ENCODE measurements at regions not wholly inside any gene's neighbourhood (a gene's known extent, or its start where the extent isn't known, plus 50 kb on each side); places are given as distances from the start of the nearest gene placed in this dataset.

DNA sequence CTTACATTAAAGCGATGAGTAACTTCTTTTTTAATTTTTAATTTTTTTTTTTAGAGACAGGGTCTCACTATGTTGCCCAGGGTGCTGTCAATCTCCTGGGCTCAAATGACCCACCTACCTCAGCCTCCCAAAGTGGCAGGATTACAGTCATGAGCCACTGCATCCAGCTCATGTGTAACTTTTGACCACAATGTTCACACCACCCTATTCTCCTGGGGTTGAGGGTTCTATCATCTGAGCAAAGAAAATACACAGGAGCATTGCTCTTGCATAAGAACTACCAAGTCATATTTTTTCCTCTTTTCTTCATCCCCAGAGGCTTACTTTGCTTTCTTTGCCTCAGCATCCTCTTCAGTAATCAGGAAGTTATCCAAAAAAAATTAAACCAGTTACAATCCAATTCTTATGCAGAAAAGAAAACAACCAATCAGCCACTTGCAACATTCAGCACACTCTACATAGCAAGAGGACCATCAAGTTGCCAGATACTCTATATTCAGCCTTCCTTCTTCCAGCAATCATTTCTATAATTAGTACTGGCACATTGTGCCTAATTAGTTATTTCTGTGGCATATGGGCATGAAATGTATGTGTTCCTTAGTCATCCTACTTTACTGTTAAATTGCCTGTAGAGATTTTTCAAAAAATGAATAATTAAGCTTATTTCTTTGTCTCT lies 345.6 kb downstream of the AKAIN1 start:
- DNase-seq, result no peak

DNA sequence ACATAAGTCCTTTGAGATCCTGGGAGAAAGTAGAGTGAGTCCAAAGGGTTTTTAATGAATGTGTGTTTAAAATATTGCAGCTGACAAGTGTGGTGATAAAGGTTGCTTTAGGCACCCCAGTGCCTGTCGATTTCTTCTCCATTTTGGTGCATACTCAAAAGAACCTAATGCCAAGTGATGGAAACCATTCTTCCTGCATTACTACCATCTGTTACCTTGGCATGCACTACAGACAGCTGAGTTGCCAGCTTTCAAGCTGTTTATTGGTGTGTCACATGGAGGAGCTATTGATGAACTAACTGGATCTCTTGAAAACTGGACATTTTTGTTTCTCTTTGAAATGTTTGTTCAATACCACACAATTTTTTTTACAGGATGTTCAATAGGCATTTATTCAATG lies 350.0 kb downstream of the AKAIN1 start:
- no peak for DNase-seq

DNA sequence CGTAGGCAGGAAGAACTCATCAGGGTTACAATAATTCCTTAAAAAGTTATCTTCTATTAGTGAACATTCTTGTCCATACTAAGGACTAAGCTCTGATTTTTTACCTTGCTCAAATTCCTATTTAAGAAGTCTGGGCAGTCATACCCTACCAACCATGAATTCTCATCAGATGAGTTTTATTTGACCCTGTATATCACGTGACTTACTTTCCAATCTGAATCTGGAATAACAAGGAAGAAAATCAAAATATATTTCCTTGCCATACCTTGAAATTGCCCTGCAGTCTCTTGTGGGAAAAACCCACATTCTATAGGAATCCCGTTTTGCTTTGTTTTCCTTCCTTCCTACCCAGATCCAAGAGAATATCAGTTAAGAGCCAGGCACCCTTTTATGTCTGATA lies 352.7 kb downstream of the AKAIN1 start:
- no peak for DNase-seq

DNA sequence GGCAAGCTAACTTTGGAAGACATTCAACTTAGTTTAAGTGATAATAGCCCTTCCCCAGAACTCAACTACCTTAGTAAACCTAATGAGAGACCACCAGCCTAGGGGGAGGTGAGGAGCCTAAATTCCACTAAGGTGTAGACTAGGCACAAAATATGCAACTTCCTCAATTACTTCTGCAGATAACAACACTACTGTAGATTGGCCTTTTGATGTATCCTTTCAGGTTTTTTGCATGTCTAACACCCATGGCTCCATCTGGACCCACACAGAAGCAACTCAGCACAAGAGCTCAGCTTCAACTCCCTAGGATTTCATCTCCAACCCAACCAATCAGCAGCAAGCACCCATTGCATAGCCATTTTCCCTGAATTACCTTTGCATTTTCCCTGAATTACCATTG lies 353.3 kb downstream of the AKAIN1 start:
- no peak for DNase-seq

DNA sequence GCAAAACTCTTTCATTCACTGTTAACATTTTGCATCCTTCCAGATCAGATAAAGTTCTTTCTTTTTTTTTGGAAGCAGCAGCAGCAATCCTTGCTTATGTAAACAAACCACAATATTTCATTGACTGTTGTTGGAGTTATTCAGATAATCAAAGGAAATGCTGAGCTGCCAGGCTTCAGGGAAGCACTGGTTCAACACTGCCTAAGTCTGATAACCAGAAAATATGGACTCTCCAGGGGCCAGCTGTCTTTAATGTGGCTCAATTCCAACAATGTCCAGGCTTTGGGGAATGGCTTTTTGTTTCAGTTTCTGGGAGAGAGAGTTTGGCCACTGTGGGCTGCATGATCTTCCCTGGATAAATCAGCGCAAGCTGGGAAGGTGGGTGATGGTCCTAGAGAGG lies 354.3 kb downstream of the AKAIN1 start:
- no peak for DNase-seq

DNA sequence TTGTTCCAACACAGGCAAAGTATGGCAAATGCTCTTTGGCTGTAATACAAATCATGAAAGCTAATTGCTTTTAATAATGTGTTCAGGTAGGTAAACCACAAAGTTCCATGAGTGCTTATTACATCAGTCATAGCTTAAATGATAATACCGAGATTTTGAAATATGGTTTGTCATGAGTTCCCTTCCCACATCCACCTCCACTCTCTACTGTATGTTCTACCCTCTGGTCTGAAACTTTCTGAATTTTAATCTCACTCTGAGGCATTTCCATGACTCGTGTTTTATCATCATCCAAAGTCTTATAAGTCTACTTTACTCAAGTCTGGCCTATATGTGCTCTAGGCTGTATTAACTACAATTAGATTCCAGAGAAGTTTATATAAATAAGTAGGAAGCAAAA lies 354.8 kb downstream of the AKAIN1 start:
- DNase-seq, result no peak

DNA sequence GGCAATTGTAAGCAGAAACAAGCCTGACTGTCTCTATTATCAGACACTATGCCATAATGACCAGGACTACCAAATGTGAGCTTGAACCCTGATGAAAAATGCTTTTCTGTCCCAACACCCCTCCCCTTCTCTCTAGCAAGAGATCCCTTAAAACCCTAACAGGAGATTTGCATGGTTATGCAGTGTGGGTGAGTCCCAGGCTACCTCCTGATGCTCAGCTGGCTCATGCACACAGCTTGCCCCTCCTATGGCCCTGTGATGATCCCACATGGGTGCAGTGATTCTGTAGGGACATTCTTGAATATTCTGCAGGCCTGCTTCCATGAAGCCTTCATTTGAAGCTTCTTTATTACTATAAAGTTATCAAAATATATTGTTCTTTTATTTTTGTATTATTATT lies 357.4 kb downstream of the AKAIN1 start:
- DNase-seq, result no peak

DNA sequence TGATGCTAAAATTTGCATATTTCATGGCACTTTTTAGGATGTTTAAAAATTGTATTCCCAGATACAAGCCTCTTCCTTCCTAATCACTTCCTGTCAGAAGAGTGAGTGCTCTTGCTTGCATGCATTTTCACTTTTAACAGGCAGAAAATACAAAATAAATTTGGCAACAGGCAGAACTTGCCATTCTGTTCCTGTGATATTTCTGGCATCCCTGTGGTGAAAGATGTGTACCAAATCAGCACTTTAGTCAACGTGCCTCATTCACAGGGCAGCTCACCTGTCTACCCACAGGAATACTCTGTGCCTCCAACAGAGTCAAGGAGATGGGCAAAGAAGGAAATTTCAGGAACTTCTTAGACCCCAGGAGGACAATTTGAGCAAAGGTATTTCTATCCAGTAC lies 360.9 kb downstream of the AKAIN1 start:
- no peak for DNase-seq

DNA sequence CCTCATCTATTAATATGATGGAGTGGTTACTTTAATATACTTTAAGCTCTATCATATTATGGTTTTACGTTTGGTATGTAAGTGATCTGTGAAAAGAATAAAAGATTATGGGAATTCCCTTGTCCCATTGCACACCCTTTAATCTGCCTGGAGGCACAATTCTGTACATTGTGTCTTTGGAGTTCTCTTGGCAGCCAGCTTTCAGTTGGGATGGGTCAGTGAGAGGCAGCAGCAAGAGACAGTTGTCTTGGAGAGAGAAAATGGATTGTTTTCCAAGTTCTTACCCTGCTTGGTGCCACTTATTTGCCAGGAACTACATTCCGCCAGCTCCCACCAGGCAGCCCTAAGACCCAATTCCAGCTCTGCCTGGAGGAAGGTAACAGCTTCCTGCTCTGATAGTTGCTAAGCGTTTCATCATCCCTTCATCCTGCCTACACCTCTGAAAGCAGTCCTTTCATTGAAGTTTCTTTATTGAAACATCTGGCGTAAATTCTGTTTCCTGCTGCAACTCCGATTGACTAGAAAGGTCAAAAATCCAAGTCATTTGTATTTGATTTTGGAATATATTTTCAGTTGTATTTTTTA lies 365.2 kb downstream of the AKAIN1 start:
- DNase-seq, result no peak

DNA sequence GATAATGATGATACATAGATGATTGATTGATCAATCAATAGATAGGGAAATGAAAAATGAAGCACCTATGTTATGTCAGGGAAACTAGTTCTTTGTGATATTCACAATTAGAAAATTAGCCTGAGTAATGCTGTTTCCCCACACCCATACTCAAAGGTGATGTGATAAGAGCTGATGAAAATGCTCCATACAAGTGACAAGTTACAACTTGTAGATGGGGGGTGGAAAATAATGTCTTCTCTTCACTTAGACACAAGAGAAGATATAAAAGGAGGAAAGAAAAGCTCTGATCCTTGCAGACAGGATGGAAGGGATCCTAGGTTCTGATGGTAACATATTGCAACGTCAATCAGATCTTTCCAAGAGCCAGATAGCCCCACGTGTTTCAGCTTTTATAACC lies 365.9 kb downstream of the AKAIN1 start:
- DNase-seq, result no peak

DNA sequence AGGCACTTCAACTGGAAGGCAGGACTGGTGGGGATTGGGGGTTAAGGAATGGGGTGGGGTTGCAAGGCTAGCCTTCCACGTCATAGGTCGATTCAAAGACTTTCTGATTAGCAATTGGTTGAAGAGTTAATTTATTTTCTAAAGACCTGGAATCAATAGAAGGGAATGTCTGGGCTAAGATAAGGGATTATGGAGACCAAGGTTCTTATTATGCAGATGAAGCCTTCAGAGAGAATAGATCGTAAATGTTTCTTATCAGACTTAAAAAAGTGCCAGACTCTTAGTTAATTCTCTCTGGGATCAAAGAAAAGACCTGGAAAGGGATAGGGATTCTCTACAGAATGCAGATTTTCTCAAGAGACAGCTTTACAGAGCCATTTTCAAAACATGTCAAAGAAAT lies 368.0 kb upstream of the DLGAP1 start:
- DNase-seq, result no peak

DNA sequence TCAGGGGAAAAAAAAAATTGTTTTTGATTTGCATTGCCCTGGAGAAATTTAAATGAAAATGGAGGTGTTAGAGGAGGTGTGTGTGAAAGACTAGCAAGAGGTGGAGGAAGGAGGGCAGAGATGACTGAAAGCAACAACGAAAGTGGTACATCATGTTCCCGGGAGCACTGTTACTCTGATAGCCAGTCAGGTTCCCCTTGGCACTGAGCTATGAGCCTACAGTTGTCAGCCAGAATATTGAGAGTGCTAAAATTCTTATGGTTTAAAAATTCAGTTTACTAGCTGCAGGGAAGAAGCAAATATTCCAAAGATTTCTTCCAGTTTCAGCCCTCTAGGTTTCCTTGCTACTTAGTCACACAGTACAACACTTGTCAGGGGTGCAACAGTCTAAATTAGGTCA lies 366.7 kb upstream of the DLGAP1 start:
- no peak for DNase-seq

DNA sequence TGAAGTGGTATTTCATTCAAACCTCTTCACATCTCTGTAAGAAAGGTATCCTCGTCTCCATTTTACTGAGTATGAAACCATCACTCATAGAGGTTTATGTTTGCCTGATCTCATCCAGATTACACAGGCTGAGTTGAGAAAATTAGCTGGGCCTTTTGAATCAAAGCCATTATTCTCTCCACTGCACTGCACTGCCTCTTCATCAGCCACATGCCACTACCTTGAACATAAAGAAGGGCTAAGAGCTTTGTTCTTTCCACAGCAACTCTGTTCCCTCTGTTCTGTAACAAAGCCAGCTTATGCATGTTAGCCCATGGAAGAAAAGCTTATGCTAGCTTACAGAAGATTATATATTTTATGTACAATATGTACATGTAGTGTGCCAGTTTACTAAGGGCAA lies 362.6 kb upstream of the DLGAP1 start:
- DNase-seq, result no peak

DNA sequence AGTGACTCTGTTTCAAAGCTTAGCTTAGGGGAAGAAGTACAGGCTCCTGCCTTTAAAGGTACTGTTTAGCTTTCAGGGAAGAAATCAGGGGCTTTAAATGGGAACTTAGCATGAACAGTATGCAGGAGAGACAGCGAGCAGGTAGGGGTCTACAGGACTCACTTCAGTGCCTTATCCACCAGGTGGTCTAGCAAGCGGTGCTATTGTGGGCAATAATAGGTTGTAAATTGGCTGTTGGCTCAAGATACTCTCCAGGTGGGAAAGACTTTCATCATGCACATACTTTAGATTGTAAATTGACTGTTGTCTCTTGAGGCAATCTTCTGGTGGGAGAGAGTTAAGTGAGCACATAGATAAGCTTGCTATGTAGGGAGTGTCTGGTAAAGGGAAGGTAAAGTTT lies 358.6 kb upstream of the DLGAP1 start:
- no peak for DNase-seq

DNA sequence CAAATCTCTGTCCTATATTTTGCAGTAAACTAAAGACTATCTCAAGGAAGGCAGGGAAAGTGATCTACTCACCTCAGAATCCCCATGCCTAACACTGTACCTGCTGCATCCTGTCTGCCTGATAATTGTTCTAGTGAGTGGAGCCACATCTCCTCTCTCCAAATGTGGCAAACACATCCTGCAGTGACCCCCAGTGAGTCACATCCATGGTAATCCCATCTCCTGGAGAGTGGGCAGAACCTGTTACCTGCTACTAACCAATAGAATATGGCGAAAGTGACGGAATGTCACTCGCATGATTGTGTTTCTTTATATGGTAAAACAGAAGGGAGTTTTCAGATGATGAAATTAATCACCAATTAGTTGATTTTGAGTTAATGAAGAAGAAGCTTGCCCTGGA lies 353.8 kb upstream of the DLGAP1 start:
- DNase-seq, result no peak

DNA sequence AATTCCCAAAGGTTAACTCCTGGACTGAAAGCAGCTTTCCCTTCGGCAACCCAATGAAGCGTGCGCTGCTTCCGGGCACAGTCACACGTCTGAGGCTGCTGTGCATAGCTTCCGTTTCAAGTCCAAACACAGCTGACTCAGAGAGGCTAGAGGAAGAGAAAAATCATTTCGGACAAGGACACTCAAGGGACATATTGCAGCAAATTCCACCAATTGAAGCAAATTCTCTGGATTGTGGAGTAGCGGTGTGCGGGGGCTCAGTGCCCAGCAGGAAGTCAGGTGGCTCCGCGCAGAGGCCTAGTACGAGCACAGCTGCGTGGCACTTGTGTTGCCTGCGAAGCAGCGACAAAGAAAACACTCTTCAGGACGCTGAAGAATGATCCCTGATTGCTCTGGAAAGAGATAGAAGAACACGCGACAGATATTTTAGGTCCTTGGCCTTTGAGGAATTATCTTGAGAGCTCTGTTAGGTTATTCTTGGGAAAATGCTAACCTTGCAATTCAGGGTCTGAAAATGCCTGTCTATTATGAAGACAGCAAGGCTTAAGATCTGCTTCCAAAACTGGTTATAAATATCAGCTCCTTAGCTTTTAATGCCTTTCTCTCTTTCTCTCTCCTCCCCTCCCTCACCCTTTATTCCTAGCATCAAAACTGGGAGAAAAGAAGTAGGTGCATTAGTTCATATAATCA lies 352.6 kb upstream of the DLGAP1 start:
- no peak for DNase-seq

DNA sequence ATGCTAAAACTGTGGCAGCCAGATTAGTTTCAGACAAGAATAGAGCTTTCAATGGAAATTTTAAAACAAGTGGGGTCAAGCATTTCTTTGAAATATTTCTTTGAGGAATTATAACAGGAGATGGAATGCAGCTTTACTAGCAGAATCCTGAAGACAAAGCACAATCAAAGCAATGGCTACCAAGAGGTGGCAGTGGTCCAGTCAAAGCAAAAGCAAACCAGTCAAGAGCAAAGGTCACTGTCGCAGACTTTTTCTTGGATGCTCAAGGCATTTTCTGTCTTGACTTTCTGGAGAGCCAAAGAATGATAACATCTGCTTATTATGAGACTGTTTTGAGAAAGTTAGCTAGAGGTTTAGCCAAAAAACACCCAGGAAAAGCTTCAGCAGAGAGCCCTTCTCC lies 351.2 kb upstream of the DLGAP1 start:
- no peak for DNase-seq

DNA sequence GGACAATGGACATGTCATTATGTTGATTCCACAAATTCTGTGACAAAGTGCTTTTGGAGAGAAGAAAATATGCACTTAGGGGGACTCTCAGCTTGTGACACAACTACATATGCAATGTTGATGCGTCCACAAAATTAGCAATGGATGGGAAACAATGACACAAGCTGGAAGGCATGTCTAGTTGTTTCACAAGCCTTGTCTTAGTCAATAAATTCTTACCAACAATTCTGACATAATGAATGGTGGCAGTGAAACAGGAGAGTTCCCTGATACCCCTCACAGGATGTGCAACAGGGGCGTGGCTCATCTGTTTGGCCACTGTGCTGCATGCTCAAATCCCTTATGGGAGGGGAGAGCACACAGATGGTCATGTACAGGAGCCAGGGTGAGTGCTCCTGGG lies 347.2 kb upstream of the DLGAP1 start:
- no peak for DNase-seq

DNA sequence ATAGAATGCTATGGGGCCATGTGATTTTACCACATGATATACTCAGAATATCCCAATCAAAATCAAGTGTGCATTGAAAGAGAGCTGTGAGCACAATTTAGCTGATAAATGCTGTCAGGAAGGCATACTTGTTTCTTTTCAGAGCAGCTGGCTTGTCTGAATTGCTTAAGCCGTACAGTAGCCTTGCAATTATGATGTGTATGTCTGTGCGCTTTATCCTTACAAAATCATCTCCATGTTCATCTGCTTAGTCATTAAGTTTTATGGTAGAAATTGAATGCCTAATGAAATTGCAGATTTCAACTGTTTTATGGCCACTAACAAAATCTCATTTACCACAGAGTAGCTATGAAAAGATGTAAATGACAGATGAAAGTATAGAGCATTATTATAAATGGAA lies 346.0 kb upstream of the DLGAP1 start:
- DNase-seq, result no peak

DNA sequence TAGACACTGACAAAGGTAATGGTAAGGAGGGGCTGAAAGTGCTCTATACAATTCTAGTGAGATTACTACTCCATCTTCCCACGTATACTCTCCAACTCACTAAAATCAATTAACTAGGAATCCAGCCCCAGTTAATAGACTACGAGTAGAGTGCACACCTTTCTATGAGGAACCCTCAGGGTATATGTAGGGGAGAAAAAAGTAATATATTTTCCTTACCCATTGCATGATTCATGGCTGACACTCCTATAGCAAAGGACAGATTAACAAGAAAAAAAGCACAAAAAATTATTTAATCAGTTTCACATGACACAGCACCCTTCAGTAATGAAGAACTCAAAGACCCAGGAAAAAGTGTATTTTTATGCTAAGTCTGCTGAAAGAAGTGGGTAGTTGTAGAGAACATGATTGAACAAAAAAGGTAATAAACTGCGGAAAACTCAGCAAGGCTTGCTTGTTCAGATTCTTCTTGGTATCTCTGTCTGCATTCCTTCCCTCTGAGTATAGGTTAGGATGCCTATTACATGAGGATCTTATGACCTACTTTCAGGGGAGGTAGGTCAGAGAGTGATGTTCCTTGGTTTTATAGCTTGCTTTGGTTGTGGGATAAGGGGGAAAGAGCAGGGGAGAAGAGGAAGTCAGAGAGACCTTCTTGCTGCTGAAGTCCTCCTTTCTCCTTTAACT lies 342.0 kb upstream of the DLGAP1 start:
- no peak for DNase-seq

DNA sequence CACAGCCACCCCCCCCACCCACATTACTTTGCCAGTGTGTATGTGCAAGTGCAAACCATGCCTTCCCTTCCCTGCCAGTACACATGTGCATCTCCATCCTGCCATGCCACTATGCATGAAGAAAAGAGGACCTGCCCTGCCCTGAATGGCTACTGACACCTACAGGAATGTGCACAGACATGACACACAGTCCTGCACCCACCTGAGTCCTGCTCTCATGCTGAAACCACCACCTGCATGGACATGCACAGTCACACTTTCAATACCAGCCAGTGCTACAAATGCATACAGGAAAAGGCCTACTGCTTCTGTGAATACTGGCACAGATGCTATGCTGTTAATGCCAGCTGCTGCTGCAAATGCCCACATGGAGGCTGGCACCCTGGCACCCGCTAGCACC lies 334.4 kb upstream of the DLGAP1 start:
- no peak for DNase-seq

DNA sequence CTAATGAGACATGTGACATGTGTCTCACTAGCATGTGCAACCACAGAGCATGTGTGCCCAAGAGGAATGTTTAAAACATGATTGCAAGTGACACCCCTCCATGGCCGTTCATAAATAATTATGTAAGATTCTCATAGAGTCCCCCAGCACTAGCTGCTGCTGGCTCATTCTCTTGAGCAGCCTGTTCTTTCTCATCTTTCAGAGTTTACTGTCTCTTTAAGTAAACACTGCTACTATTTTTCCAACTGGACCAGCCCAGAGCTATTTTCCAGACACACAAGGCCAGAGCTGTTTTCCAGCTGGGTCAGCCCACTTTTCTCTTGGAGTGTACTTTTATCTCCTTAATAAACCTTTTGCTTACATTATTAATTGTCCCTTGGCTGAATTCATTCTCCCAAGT lies 326.8 kb upstream of the DLGAP1 start:
- no peak for DNase-seq

DNA sequence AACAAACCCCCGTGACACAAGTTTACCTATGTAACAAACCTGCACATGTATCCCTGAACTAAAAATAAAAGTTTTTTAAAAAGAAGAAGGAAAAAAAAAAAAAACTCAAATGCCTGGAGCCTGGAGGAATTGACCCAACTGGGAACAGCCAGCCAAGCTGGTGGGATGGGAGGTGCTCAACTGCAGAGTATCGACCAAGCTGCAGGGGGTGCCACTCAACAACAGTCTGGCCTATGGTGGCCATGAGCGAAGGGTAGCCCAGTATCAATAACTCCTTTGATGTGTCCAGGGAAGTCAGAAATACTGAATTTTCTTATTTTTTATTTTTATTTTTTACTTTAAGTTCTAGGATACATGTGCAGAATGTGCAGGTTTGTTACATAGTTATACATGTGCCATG lies 310.3 kb upstream of the DLGAP1 start:
- DNase-seq, result no peak

DNA sequence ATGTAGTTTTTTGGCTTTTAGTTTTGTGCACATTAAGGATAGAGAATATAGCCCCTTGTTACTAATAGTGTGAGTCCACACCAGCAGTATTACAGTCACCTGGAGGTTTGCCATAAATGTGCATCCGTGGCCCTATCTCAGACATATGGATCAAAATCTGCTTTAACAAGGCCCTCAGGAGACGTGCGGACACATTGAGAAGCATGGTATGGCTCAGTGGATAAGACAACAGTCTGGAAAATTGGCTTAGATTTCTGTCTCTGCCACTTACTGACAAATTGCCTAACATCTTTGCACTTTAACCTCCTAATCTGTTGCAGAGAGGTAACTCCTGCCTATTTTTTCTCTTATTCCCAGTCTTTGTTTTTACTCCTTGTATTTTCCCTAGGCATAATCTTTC lies 307.2 kb upstream of the DLGAP1 start:
- DNase-seq, result no peak
